ENCODE measurements at regions not wholly inside any gene's neighbourhood (a gene's known extent, or its start where the extent isn't known, plus 50 kb on each side); places are given as distances from the start of the nearest gene placed in this dataset.

- DNase-seq (ENCODE audit: low read depth) = no peak
- H3K4me3 ChIP-seq (replicated peaks; ENCODE audit: low read depth, low read length) = no peak overlapping the region
- TF ChIP-seq CTCF (IDR thresholded peaks at IDR 0.05; ENCODE audit: low read length, missing control alignments) = no peak
Observed at GRCh38 chr18:70493461-70493860, 204.6 kb downstream of the SOCS6 start.

GRCh38 chr18:70491734-70492348, 203.0 kb downstream of the SOCS6 start:
- peak; percentile 58 for DNase-seq (ENCODE audit: low read depth)
- H3K4me3 ChIP-seq (replicated peaks; ENCODE audit: low read depth, low read length) = no peak overlapping the region
- peak; percentile 87 for TF ChIP-seq CTCF (IDR thresholded peaks at IDR 0.05; ENCODE audit: low read length, missing control alignments)

- DNase-seq (ENCODE audit: low read depth) = peak; percentile 74
- H3K4me3 ChIP-seq (replicated peaks; ENCODE audit: low read depth, low read length) = peak overlapping the region; percentile 23
- peak; percentile 65 for TF ChIP-seq CTCF (IDR thresholded peaks at IDR 0.05; ENCODE audit: low read length, missing control alignments)
Observed at GRCh38 chr18:70489986-70490933, 201.4 kb downstream of the SOCS6 start.

- DNase-seq (ENCODE audit: low read depth) = no peak
- no peak overlapping the region for H3K4me3 ChIP-seq (replicated peaks; ENCODE audit: low read depth, low read length)
- TF ChIP-seq CTCF (IDR thresholded peaks at IDR 0.05; ENCODE audit: low read length, missing control alignments) = no peak
Observed at GRCh38 chr18:70489571-70489970, 200.7 kb downstream of the SOCS6 start.

GRCh38 chr18:70469916-70470315, 181.1 kb downstream of the SOCS6 start:
- TF ChIP-seq CTCF (IDR thresholded peaks at IDR 0.05; ENCODE audit: low read length, missing control alignments) = no peak
- DNase-seq (ENCODE audit: low read depth) = peak; percentile 63
- no peak overlapping the region for H3K4me3 ChIP-seq (replicated peaks; ENCODE audit: low read depth, low read length)

GRCh38 chr18:70468861-70469547, 180.2 kb downstream of the SOCS6 start:
- H3K4me3 ChIP-seq (replicated peaks; ENCODE audit: low read depth, low read length) = no peak overlapping the region
- no peak for TF ChIP-seq CTCF (IDR thresholded peaks at IDR 0.05; ENCODE audit: low read length, missing control alignments)
- DNase-seq (ENCODE audit: low read depth) = peak; percentile 35
